ENCODE measurements at regions not wholly inside any gene's neighbourhood (a gene's known extent, or its start where the extent isn't known, plus 50 kb on each side); places are given as distances from the start of the nearest gene placed in this dataset.

DNA sequence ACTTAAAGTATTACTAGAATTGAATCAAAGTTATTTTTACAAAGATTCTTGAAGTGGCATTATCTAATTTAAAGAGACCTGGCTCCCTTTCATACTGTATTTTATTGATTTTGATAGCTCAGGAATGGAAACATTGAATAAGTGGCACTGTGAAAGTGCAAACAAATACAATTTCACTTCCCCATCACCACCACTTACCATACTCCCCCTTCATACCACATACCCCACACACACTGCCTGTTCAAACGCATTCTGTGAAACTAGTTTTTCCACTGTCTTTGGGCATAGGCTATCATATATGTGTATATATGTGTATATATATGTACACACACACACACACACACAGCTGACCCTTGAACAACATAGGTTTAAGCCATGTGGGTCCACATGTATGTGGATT lies 62.1 kb upstream of the ATG10 start:
- FAIRE-seq = no peak
- TF ChIP-seq CTCF (optimal IDR thresholded peaks at IDR 0.05 in 1 of 3, IDR thresholded peaks at IDR 0.05 in 1 of 3, conservative IDR thresholded peaks at IDR 0.05 in 1 of 3; ENCODE audit: extremely low read depth in 1 of 3, insufficient read depth in 2 of 3, low read length in 3 of 3) = no peak
- no peak for TF ChIP-seq EZH2 (IDR thresholded peaks at IDR 0.05; ENCODE audit: low read length)

GRCh38 chr5:81908771-81909170 lies 63.1 kb upstream of the ATG10 start:
- Histone ChIP-seq H4K20me1 (ENCODE audit: control insufficient read depth, extremely low read depth, insufficient read depth, low read length) (no peaks in the 10 kb centered on the region), H3K36me3 (ENCODE audit: control insufficient read depth in 2 of 2, extremely low read depth in 1 of 2, insufficient read depth in 2 of 2, low read length in 2 of 2) (no peaks in the 10 kb centered on the region), H3K9ac (ENCODE audit: control insufficient read depth, extremely low read depth, insufficient read depth, low read length) (no peak overlapping the region), H2AFZ (ENCODE audit: control insufficient read depth, low read length) (no peak overlapping the region), H3K4me1 (ENCODE audit: control insufficient read depth, extremely low read depth, insufficient read depth, low read length) (no peaks in the 10 kb centered on the region), H3K9me1 (ENCODE audit: control insufficient read depth, extremely low read depth, insufficient read depth, low read length) (no peaks in the 10 kb centered on the region), H3K27ac (ENCODE audit: control insufficient read depth, insufficient read depth, low read length) (no peak overlapping the region), H3K4me3 (ENCODE audit: control insufficient read depth in 2 of 3, extremely low read depth in 1 of 3, insufficient read depth in 2 of 3, low read depth in 1 of 3, low read length in 3 of 3) (no peak overlapping the region), H3K79me2 (ENCODE audit: control insufficient read depth, insufficient read depth, low read length) (no peaks in the 10 kb centered on the region), H3K9me3 (ENCODE audit: control insufficient read depth, low read depth, low read length) (no peaks in the 10 kb centered on the region), H3K4me2 (ENCODE audit: control insufficient read depth, extremely low read depth, insufficient read depth, low read depth, low read length) (no peak overlapping the region), H3K27me3 (ENCODE audit: control insufficient read depth, extremely low read depth, insufficient read depth, low read length) (no peaks in the 10 kb centered on the region)
- TF ChIP-seq CTCF (optimal IDR thresholded peaks at IDR 0.05 in 1 of 3, IDR thresholded peaks at IDR 0.05 in 1 of 3, conservative IDR thresholded peaks at IDR 0.05 in 1 of 3; ENCODE audit: extremely low read depth in 1 of 3, insufficient read depth in 2 of 3, low read length in 3 of 3) (no peak), EZH2 (IDR thresholded peaks at IDR 0.05; ENCODE audit: low read length) (no peak)
- FAIRE-seq (no peak), DNase-seq (ENCODE audit: low read depth, low spot score) (no peak)
- dilution Hi-C loops (cut with MboI; ENCODE audit: extremely low pct_ligation_motif_present, low sequenced_read_pairs) = no loop called here

More for the DNA sequence above, 62.1 kb upstream of the ATG10 start:
- no peak for DNase-seq (ENCODE audit: low read depth, low spot score)
- Histone ChIP-seq H3K9ac (ENCODE audit: control insufficient read depth, extremely low read depth, insufficient read depth, low read length) (no peak overlapping the region), H3K9me3 (ENCODE audit: control insufficient read depth, low read depth, low read length) (no peaks in the 10 kb centered on the region), H3K79me2 (ENCODE audit: control insufficient read depth, insufficient read depth, low read length) (no peaks in the 10 kb centered on the region), H3K27ac (ENCODE audit: control insufficient read depth, insufficient read depth, low read length) (no peak overlapping the region), H3K9me1 (ENCODE audit: control insufficient read depth, extremely low read depth, insufficient read depth, low read length) (no peaks in the 10 kb centered on the region), H3K36me3 (ENCODE audit: control insufficient read depth in 2 of 2, extremely low read depth in 1 of 2, insufficient read depth in 2 of 2, low read length in 2 of 2) (no peaks in the 10 kb centered on the region), H2AFZ (ENCODE audit: control insufficient read depth, low read length) (no peak overlapping the region), H3K4me3 (ENCODE audit: control insufficient read depth in 2 of 3, extremely low read depth in 1 of 3, insufficient read depth in 2 of 3, low read depth in 1 of 3, low read length in 3 of 3) (no peak overlapping the region), H4K20me1 (ENCODE audit: control insufficient read depth, extremely low read depth, insufficient read depth, low read length) (no peaks in the 10 kb centered on the region), H3K4me1 (ENCODE audit: control insufficient read depth, extremely low read depth, insufficient read depth, low read length) (no peaks in the 10 kb centered on the region), H3K4me2 (ENCODE audit: control insufficient read depth, extremely low read depth, insufficient read depth, low read depth, low read length) (no peak overlapping the region), H3K27me3 (ENCODE audit: control insufficient read depth, extremely low read depth, insufficient read depth, low read length) (no peaks in the 10 kb centered on the region)
- dilution Hi-C loops (cut with MboI; ENCODE audit: extremely low pct_ligation_motif_present, low sequenced_read_pairs) = no loop called here
